Transverse colon (tissue), 4 donors: ENCODE measurements at regions not wholly inside any gene's neighbourhood (a gene's known extent, or its start where the extent isn't known, plus 50 kb on each side); places are given as distances from the start of the nearest gene placed in this dataset.

ENCODE experiments used
- EP300 ChIP-seq: sonication (generic); formaldehyde crosslinking; IDR thresholded peaks from one replicate; pipeline ENCODE4 v1.6.1; 2017; ENCODE audit warnings: antibody characterized with exemption, low read depth
- POLR2A ChIP-seq: fragments of 450-650 bp; IDR thresholded peaks from one replicate; pipeline ENCODE4 v1.6.1; 2016; ENCODE audit warnings: antibody characterized with exemption, mild to moderate bottlenecking, moderate library complexity
- POLR2AphosphoS5 ChIP-seq, 3 donors: sonication (generic); formaldehyde crosslinking; IDR thresholded peaks; one replicate each; pipeline ENCODE4 v1.6.1; 2016; ENCODE audit warnings: antibody characterized with exemption in 3 of 3
- TF ChIP-seq, protein P1 (sequence below), 5 experiments: fragments of 200-600 bp in 3 of 5; fragments of 450-650 bp in 2 of 5; sonication (generic) in 3 of 5; IDR thresholded peaks; 1 replicate in 2 of 5; 2 replicates in 3 of 5; pipeline ENCODE4 v1.5.1; 2016 to 2017; ENCODE audit warnings: antibody characterized with exemption in 5 of 5, inconsistent platforms in 3 of 5, mild to moderate bottlenecking in 2 of 5, moderate library complexity in 1 of 5

DNA sequence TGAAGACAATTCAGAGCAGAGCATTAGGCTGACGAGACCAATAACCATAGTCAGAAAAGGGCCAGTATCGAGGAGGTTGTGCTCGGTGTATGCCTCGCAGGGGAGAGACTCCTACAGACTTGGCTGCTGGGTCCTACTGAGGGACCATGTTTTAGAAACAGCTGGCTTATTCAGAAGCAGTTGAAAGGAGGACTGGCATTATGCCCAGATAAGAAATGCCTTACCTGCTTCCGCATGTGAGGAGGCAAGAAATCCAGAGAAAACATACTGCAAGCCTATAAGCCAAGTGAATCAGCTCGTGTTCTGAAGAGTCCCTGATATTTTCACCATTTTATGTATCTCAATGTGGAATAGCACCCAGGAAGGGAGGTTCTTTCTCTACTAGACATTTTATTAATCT is 434.7 kb downstream of the GRB14 start:
- TF ChIP-seq, protein P1, sequence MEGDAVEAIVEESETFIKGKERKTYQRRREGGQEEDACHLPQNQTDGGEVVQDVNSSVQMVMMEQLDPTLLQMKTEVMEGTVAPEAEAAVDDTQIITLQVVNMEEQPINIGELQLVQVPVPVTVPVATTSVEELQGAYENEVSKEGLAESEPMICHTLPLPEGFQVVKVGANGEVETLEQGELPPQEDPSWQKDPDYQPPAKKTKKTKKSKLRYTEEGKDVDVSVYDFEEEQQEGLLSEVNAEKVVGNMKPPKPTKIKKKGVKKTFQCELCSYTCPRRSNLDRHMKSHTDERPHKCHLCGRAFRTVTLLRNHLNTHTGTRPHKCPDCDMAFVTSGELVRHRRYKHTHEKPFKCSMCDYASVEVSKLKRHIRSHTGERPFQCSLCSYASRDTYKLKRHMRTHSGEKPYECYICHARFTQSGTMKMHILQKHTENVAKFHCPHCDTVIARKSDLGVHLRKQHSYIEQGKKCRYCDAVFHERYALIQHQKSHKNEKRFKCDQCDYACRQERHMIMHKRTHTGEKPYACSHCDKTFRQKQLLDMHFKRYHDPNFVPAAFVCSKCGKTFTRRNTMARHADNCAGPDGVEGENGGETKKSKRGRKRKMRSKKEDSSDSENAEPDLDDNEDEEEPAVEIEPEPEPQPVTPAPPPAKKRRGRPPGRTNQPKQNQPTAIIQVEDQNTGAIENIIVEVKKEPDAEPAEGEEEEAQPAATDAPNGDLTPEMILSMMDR (IDR thresholded peaks at IDR 0.05), result no peak
- TF ChIP-seq EP300, result no peak
- TF ChIP-seq POLR2AphosphoS5 (IDR thresholded peaks at IDR 0.05), result no peak
- no peak for TF ChIP-seq POLR2A
